SK-N-SH (cell line): ENCODE measurements at regions not wholly inside any gene's neighbourhood (a gene's known extent, or its start where the extent isn't known, plus 50 kb on each side); places are given as distances from the start of the nearest gene placed in this dataset.

Source experiments
- CTCF ChIA-PET: fragments of 300-600, 350-600 bp; formaldehyde crosslinking; extraction: SDS; loops from one replicate; lab custom pipeline; 2021; lab: Yijun Ruan, JAX
- POLR2A ChIA-PET: fragments of 350-600 bp; sonication (Branson Sonifier 250); formaldehyde crosslinking; extraction: SDS; loops from one replicate; lab custom pipeline; 2020; ENCODE audit warnings: antibody characterized with exemption, inconsistent platforms; lab: Yijun Ruan, JAX
- DNase-seq: peaks from one replicate; pipeline ENCODE4 v3.0.0; 2012
- H2AFZ ChIP-seq: fragments of 200-600 bp; sonication (generic); 2 replicates; pipeline ENCODE4 v1.8.1; 2016; ENCODE audit warnings: antibody characterized with exemption, mild to moderate bottlenecking, low read depth
- H3F3A ChIP-seq: fragments of 200-600 bp; sonication (generic); replicated peaks from 2 replicates; pipeline ENCODE3; 2016; ENCODE audit warnings: antibody characterized with exemption, mild to moderate bottlenecking; ENCODE audit not compliant: insufficient read depth
- H3K27ac ChIP-seq, 2 experiments: fragments of 200-500 bp in 1 of 2; fragments of 200-600 bp in 1 of 2; sonication (Bioruptor generic) in 1 of 2; sonication (generic), shearing (Covaris generic) in 1 of 2; 2 replicates each; pipeline versions ENCODE4 v1.5.1 to v1.6.1; 2014 to 2016; ENCODE audit warnings: low read depth in 2 of 2, inconsistent platforms in 1 of 2, low read length in 1 of 2, mild to moderate bottlenecking in 1 of 2, mixed read lengths in 1 of 2
- H3K27me3 ChIP-seq: fragments of 200-600 bp; sonication (generic), shearing (Covaris generic); 2 replicates; pipeline ENCODE4 v1.6.1; 2016; ENCODE audit warnings: mixed run types; ENCODE audit not compliant: insufficient read depth
- H3K36me3 ChIP-seq, 2 experiments: fragments of 200-500 bp in 1 of 2; fragments of 200-600 bp in 1 of 2; sonication (Bioruptor generic) in 1 of 2; sonication (generic) in 1 of 2; replicated peaks in 1 of 2; 2 replicates each; pipeline versions ENCODE3 to v1.5.1; 2014 to 2016; ENCODE audit warnings: low read length in 1 of 2, mild to moderate bottlenecking in 1 of 2; ENCODE audit not compliant: insufficient read depth in 2 of 2, control insufficient read depth in 1 of 2
- H3K4me1 ChIP-seq, 2 experiments: fragments of 200-500 bp in 1 of 2; fragments of 200-600 bp in 1 of 2; sonication (Bioruptor generic) in 1 of 2; sonication (generic), shearing (Covaris generic) in 1 of 2; 2 replicates each; pipeline versions ENCODE4 v1.5.1 to v1.6.1; 2014 to 2016; ENCODE audit warnings: low read depth in 1 of 2, low read length in 1 of 2, mixed run types in 1 of 2; ENCODE audit not compliant: insufficient read depth in 2 of 2, control insufficient read depth in 1 of 2
- H3K4me2 ChIP-seq: fragments of 200-600 bp; sonication (generic), shearing (Covaris generic); 2 replicates; pipeline ENCODE4 v1.6.1; 2017; ENCODE audit warnings: mixed run types
- H3K4me3 ChIP-seq, 2 experiments: fragments of 200-500 bp in 1 of 2; fragments of 200-600 bp in 1 of 2; sonication (Bioruptor generic) in 1 of 2; sonication (generic), shearing (Covaris generic) in 1 of 2; 2 replicates each; pipeline versions ENCODE4 v1.5.1 to v1.8.1; 2014 to 2016; ENCODE audit warnings: low read depth in 2 of 2, inconsistent platforms in 1 of 2, low read length in 1 of 2, mild to moderate bottlenecking in 1 of 2, mixed read lengths in 1 of 2, moderate library complexity in 1 of 2
- H3K79me2 ChIP-seq: fragments of 200-600 bp; sonication (generic); 2 replicates; pipeline ENCODE4 v1.8.1; 2017; ENCODE audit warnings: mild to moderate bottlenecking; ENCODE audit not compliant: insufficient read depth
- H3K9ac ChIP-seq: fragments of 200-600 bp; sonication (generic); 2 replicates; pipeline ENCODE4 v1.6.1; 2017; ENCODE audit warnings: mixed run types
- H3K9me2 ChIP-seq: fragments of 200-600 bp; sonication (generic); 2 replicates; pipeline ENCODE4 v1.6.1; 2017; ENCODE audit warnings: mixed run types
- H3K9me3 ChIP-seq: fragments of 200-600 bp; sonication (generic); 2 replicates; pipeline ENCODE4 v1.6.1; 2017; ENCODE audit warnings: mixed run types, mild to moderate bottlenecking, moderate library complexity
- H4K20me1 ChIP-seq: fragments of 200-600 bp; sonication (generic); 2 replicates; pipeline ENCODE4 v1.6.1; 2017; ENCODE audit warnings: mild to moderate bottlenecking, mixed run types; ENCODE audit not compliant: insufficient read depth
- EP300 ChIP-seq, 2 experiments: IDR thresholded peaks; 2 replicates each; pipeline versions ENCODE4 v1.4.0 to v1.6.1; 2012; ENCODE audit warnings: borderline replicate concordance in 1 of 2, low read depth in 1 of 2, low read length in 1 of 2
- FOSL2 ChIP-seq: IDR thresholded peaks from 2 replicates; pipeline ENCODE4 v1.4.0; 2012; ENCODE audit warnings: low read depth, mild to moderate bottlenecking, moderate library complexity, borderline replicate concordance
- IRF3 ChIP-seq: fragments of 150-350 bp; IDR thresholded peaks from 2 replicates; pipeline ENCODE4 v1.6.1; 2016; ENCODE audit warnings: mild to moderate bottlenecking, low read depth, low read length
- MAX ChIP-seq: IDR thresholded peaks from 2 replicates; pipeline ENCODE4 v1.4.0; 2012; ENCODE audit warnings: low read depth
- MEF2A ChIP-seq: IDR thresholded peaks from 2 replicates; pipeline ENCODE4 v1.4.0; 2012; ENCODE audit warnings: low read depth, borderline replicate concordance
- MXI1 ChIP-seq: IDR thresholded peaks from 2 replicates; pipeline ENCODE4 v1.6.1; 2012; ENCODE audit warnings: mild to moderate bottlenecking, low read depth, low read length, improper control_type of control experiment
- RAD21 ChIP-seq: IDR thresholded peaks from 2 replicates; pipeline ENCODE4 v1.6.1; 2012; ENCODE audit warnings: mild to moderate bottlenecking, low read length
- RCOR1 ChIP-seq: fragments of 150-350 bp; IDR thresholded peaks from 2 replicates; pipeline ENCODE4 v1.6.1; 2017; ENCODE audit warnings: antibody characterized with exemption, low read length
- RXRA ChIP-seq: IDR thresholded peaks from 2 replicates; pipeline ENCODE4 v1.4.0; 2012; ENCODE audit warnings: low read depth, mild to moderate bottlenecking, borderline replicate concordance
- TAF1 ChIP-seq: IDR thresholded peaks from 2 replicates; pipeline ENCODE4 v1.6.1; 2012; ENCODE audit warnings: low read depth, mild to moderate bottlenecking, low read length, moderate library complexity, borderline replicate concordance
- ZBTB33 ChIP-seq: IDR thresholded peaks from 2 replicates; pipeline ENCODE4 v1.4.0; 2012; ENCODE audit warnings: low read depth, borderline replicate concordance
- WGBS: methylation state at CpG from one replicate; pipeline ENCODE4 v1.1.6; 2017; ENCODE audit warnings: low lambda C conversion rate; 5-methylcytosine and 5-hydroxymethylcytosine counted together

GRCh38 chr14:87042354-87042753 is 950.6 kb downstream of the GALC start (continued):
- TF ChIP-seq ZBTB33 = no peak

- no peak overlapping the region for H3K4me3 ChIP-seq
- no peak overlapping the region for H3K27ac ChIP-seq
- DNase-seq = no peak
- no peak overlapping the region for H2AFZ ChIP-seq
- no peaks in the 10 kb centered on the region for H3K27me3 ChIP-seq
- H3K36me3 ChIP-seq = no peaks in the 10 kb centered on the region
- H3K9me2 ChIP-seq = no peaks in the 10 kb centered on the region
- H3K9ac ChIP-seq = no peak overlapping the region
- H3F3A ChIP-seq = no peaks in the 10 kb centered on the region
- CTCF ChIA-PET = interaction anchor here (0.6 to 1.4 kb wide), 2 partner anchors 10 to 16 kb away, joined by 3 to 4 read pairs; no protein-coding TSS in a partner anchor
- no peaks in the 10 kb centered on the region for H3K4me1 ChIP-seq
- H3K4me2 ChIP-seq = no peak overlapping the region
- no peaks in the 10 kb centered on the region for H3K9me3 ChIP-seq
- 2% methylated on average over 7 of the region's 7 CpGs for WGBS
- H4K20me1 ChIP-seq = no peaks in the 10 kb centered on the region
- no peaks in the 10 kb centered on the region for H3K79me2 ChIP-seq
- POLR2A ChIA-PET = no interaction called here
- TF ChIP-seq RCOR1 (no peak), EP300 (IDR thresholded peaks at IDR 0.05; ENCODE audit: borderline replicate concordance in 1 of 2, low read depth in 1 of 2, low read length in 1 of 2) (no peak), RAD21 (no peak), MEF2A (no peak), RXRA (no peak), ZBTB33 (no peak), IRF3 (no peak), MXI1 (no peak), MAX (no peak), TAF1 (no peak), FOSL2 (no peak)
Measured at GRCh38 chr14:87041290-87042020, 951.5 kb downstream of the GALC start.
